ENCODE measurements at regions not wholly inside any gene's neighbourhood (a gene's known extent, or its start where the extent isn't known, plus 50 kb on each side); places are given as distances from the start of the nearest gene placed in this dataset.

GRCh38 chr19:28027116-28027515 is 1185.8 kb downstream of the UQCRFS1 start:
- Histone ChIP-seq H3K4me1 (replicated peaks; ENCODE audit: insufficient read depth) (no peaks in the 10 kb centered on the region), H3K27me3 (ENCODE audit: insufficient read depth, low read depth) (no peaks in the 10 kb centered on the region; the same call in 1 of the 2 replicates), H2AFZ (no peak overlapping the region), H3F3A (ENCODE audit: insufficient read depth, low read depth) (no peaks in the 10 kb centered on the region), H3K9me2 (ENCODE audit: insufficient read depth) (no peaks in the 10 kb centered on the region), H3K36me3 (ENCODE audit: low read depth) (no peaks in the 10 kb centered on the region), H3K79me2 (ENCODE audit: low read depth) (no peaks in the 10 kb centered on the region), H3K9me3 (ENCODE audit: insufficient read depth, low read depth) (no peaks in the 10 kb centered on the region), H3K4me3 (no peak overlapping the region), H3K4me2 (no peak overlapping the region), H3K27ac (no peak overlapping the region), H4K20me1 (ENCODE audit: insufficient read depth) (no peaks in the 10 kb centered on the region)
- no TSS peak for BruUV-seq (replicated peaks)
- TF ChIP-seq EZH2 (IDR thresholded peaks at IDR 0.05; ENCODE audit: low read depth) (no peak), CTCF (conservative IDR thresholded peaks at IDR 0.05) (no peak)
- CTCF ChIA-PET = no interaction called here
- no peak for DNase-seq
- POLR2A ChIA-PET (ENCODE audit: unreplicated experiment) = no interaction called here
- intact Hi-C loops (cut with micrococcal nuclease; ENCODE audit: unreplicated experiment) = no loop called here

GRCh38 chr19:28026636-28027035 is 1186.3 kb downstream of the UQCRFS1 start:
- no peaks in the 10 kb centered on the region; the same call in 1 of the 2 replicates for H3K27me3 ChIP-seq (ENCODE audit: insufficient read depth, low read depth)
- H3K4me1 ChIP-seq (replicated peaks; ENCODE audit: insufficient read depth) = no peaks in the 10 kb centered on the region
- no peak overlapping the region for H3K4me3 ChIP-seq
- no peaks in the 10 kb centered on the region for H3K79me2 ChIP-seq (ENCODE audit: low read depth)
- no peak overlapping the region for H3K27ac ChIP-seq
- H4K20me1 ChIP-seq (ENCODE audit: insufficient read depth) = no peaks in the 10 kb centered on the region
- no peak overlapping the region for H2AFZ ChIP-seq
- no peaks in the 10 kb centered on the region for H3K9me3 ChIP-seq (ENCODE audit: insufficient read depth, low read depth)
- intact Hi-C loops (cut with micrococcal nuclease; ENCODE audit: unreplicated experiment) = no loop called here
- ChIA-PET CTCF (no interaction called here), POLR2A (ENCODE audit: unreplicated experiment) (no interaction called here)
- no peaks in the 10 kb centered on the region for H3F3A ChIP-seq (ENCODE audit: insufficient read depth, low read depth)
- TF ChIP-seq CTCF (conservative IDR thresholded peaks at IDR 0.05) (no peak), EZH2 (IDR thresholded peaks at IDR 0.05; ENCODE audit: low read depth) (no peak)
- H3K4me2 ChIP-seq = no peak overlapping the region
- no peaks in the 10 kb centered on the region for H3K9me2 ChIP-seq (ENCODE audit: insufficient read depth)
- no peak for DNase-seq
- BruUV-seq (replicated peaks) = no TSS peak
- no peaks in the 10 kb centered on the region for H3K36me3 ChIP-seq (ENCODE audit: low read depth)

GRCh38 chr19:28024920-28025319 is 1188.0 kb downstream of the UQCRFS1 start:
- Histone ChIP-seq H3K4me3 (no peak overlapping the region), H3F3A (ENCODE audit: insufficient read depth, low read depth) (no peaks in the 10 kb centered on the region), H3K27ac (no peak overlapping the region), H3K9me3 (ENCODE audit: insufficient read depth, low read depth) (no peaks in the 10 kb centered on the region), H3K79me2 (ENCODE audit: low read depth) (no peaks in the 10 kb centered on the region), H3K9me2 (ENCODE audit: insufficient read depth) (no peaks in the 10 kb centered on the region), H3K27me3 (ENCODE audit: insufficient read depth, low read depth) (peaks cover 12% of the 10 kb centered on the region), H3K4me2 (no peak overlapping the region), H4K20me1 (ENCODE audit: insufficient read depth) (no peaks in the 10 kb centered on the region), H3K4me1 (replicated peaks; ENCODE audit: insufficient read depth) (no peaks in the 10 kb centered on the region), H2AFZ (no peak overlapping the region), H3K36me3 (ENCODE audit: low read depth) (no peaks in the 10 kb centered on the region)
- CTCF ChIA-PET = no interaction called here
- BruUV-seq (replicated peaks) = no TSS peak
- DNase-seq = no peak
- intact Hi-C loops (cut with micrococcal nuclease; ENCODE audit: unreplicated experiment) = no loop called here
- TF ChIP-seq CTCF (conservative IDR thresholded peaks at IDR 0.05) (no peak), EZH2 (IDR thresholded peaks at IDR 0.05; ENCODE audit: low read depth) (no peak)
- POLR2A ChIA-PET (ENCODE audit: unreplicated experiment) = no interaction called here

Data from PC-9 (cell line).